ENCODE measurements at regions not wholly inside any gene's neighbourhood (a gene's known extent, or its start where the extent isn't known, plus 50 kb on each side); places are given as distances from the start of the nearest gene placed in this dataset.

DNA sequence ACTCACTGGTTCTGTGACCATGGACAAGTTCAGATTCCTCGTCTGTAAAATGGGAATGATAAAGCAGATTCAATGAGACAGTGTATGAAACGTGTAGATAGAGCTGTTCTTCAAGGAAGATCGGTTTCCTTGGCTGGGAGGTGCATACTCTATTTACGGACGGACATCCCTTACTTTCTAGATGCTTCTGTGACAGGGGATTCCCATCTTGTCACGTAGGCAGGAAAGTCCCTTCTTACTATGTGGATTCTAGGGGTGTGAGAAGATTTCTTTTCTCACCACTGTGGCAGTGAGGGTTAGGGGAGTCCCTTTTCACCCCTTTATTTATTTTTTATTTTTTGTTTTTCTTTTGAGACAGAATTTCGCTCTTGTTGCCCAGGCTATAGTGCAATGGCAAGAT, 180.9 kb upstream of the TBL1XR1 start:
- no peak for TF ChIP-seq POLR2A (IDR thresholded peaks at IDR 0.05)
- TF ChIP-seq, protein P1, sequence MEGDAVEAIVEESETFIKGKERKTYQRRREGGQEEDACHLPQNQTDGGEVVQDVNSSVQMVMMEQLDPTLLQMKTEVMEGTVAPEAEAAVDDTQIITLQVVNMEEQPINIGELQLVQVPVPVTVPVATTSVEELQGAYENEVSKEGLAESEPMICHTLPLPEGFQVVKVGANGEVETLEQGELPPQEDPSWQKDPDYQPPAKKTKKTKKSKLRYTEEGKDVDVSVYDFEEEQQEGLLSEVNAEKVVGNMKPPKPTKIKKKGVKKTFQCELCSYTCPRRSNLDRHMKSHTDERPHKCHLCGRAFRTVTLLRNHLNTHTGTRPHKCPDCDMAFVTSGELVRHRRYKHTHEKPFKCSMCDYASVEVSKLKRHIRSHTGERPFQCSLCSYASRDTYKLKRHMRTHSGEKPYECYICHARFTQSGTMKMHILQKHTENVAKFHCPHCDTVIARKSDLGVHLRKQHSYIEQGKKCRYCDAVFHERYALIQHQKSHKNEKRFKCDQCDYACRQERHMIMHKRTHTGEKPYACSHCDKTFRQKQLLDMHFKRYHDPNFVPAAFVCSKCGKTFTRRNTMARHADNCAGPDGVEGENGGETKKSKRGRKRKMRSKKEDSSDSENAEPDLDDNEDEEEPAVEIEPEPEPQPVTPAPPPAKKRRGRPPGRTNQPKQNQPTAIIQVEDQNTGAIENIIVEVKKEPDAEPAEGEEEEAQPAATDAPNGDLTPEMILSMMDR (IDR thresholded peaks at IDR 0.05): no peak
